MM.1S (cell line): ENCODE measurements at regions not wholly inside any gene's neighbourhood (a gene's known extent, or its start where the extent isn't known, plus 50 kb on each side); places are given as distances from the start of the nearest gene placed in this dataset.

ENCODE experiments used
- DNase-seq: peaks from one replicate; pipeline ENCODE4 v3.0.0-alpha.2; 2015
- H2AFZ ChIP-seq: fragments of 300-600 bp; sonication (generic); 2 replicates; pipeline ENCODE4 v1.6.0; 2016; ENCODE audit warnings: antibody characterized with exemption, low read length
- H3F3A ChIP-seq: fragments of 300-600 bp; sonication (generic); 2 replicates; pipeline ENCODE4 v1.6.1; 2016; ENCODE audit warnings: mild to moderate bottlenecking, antibody characterized with exemption, low read length, moderate library complexity, mixed read lengths; ENCODE audit not compliant: insufficient read depth
- H3K27ac ChIP-seq: fragments of 300-600 bp; sonication (generic); 2 replicates; pipeline ENCODE4 v1.5.1; 2016; ENCODE audit warnings: mild to moderate bottlenecking, low read length
- H3K27me3 ChIP-seq: fragments of 300-600 bp; sonication (generic); replicated peaks from 2 replicates; pipeline ENCODE4 v1.6.0; 2016; ENCODE audit warnings: low read length; ENCODE audit not compliant: insufficient read depth
- H3K36me3 ChIP-seq: fragments of 300-600 bp; sonication (generic); replicated peaks from 2 replicates; pipeline ENCODE4 v1.6.1; 2016; ENCODE audit warnings: mild to moderate bottlenecking, low read length, mixed read lengths; ENCODE audit not compliant: insufficient read depth
- H3K4me1 ChIP-seq: fragments of 300-600 bp; sonication (generic); 2 replicates; pipeline ENCODE4 v1.6.1; 2016; ENCODE audit warnings: low read length, mixed read lengths
- H3K4me2 ChIP-seq: fragments of 300-600 bp; sonication (generic); 2 replicates; pipeline ENCODE4 v1.6.0; 2016; ENCODE audit warnings: low read depth, low read length
- H3K4me3 ChIP-seq: fragments of 300-600 bp; sonication (generic); 2 replicates; pipeline ENCODE4 v1.5.1; 2016; ENCODE audit warnings: low read length, mixed read lengths
- H3K79me2 ChIP-seq: fragments of 300-600 bp; sonication (generic); 2 replicates; pipeline ENCODE4 v1.6.1; 2016; ENCODE audit warnings: mixed run types, low read length, mixed read lengths
- H3K9ac ChIP-seq: fragments of 300-600 bp; sonication (generic); 2 replicates; pipeline ENCODE4 v1.6.1; 2016; ENCODE audit warnings: low read length, mixed read lengths
- H3K9me2 ChIP-seq: fragments of 300-600 bp; sonication (generic); replicated peaks from 2 replicates; pipeline ENCODE4 v1.6.1; 2016; ENCODE audit warnings: mild to moderate bottlenecking, low read length, mixed read lengths; ENCODE audit not compliant: insufficient read depth
- H3K9me3 ChIP-seq: fragments of 300-600 bp; sonication (generic); replicated peaks from 2 replicates; pipeline ENCODE4 v1.6.1; 2016; ENCODE audit warnings: mild to moderate bottlenecking, low read length, mixed read lengths; ENCODE audit not compliant: insufficient read depth
- H4K20me1 ChIP-seq: fragments of 300-600 bp; sonication (generic); 2 replicates; pipeline ENCODE4 v1.6.1; 2016; ENCODE audit warnings: mild to moderate bottlenecking, low read length, moderate library complexity, mixed read lengths; ENCODE audit not compliant: insufficient read depth
- CTCF ChIP-seq: fragments of 300-600 bp; sonication (generic); IDR thresholded peaks from 2 replicates; pipeline ENCODE4 v1.5.1; 2016; ENCODE audit warnings: antibody characterized with exemption, low read length, mixed read lengths
- EZH2 ChIP-seq: fragments of 300-600 bp; sonication (generic); optimal IDR thresholded peaks from 2 replicates; pipeline ENCODE3; 2017; ENCODE audit warnings: low read depth, mild to moderate bottlenecking, antibody characterized with exemption, low read length, mixed read lengths
- EZH2phosphoT487 ChIP-seq: fragments of 300-600 bp; sonication (generic); IDR thresholded peaks from 2 replicates; pipeline ENCODE4 v1.6.1; 2018; ENCODE audit warnings: antibody characterized with exemption, low read length

- H4K20me1 ChIP-seq = no peaks in the 10 kb centered on the region
- no peak overlapping the region for H3K4me2 ChIP-seq
- H3K36me3 ChIP-seq = no peaks in the 10 kb centered on the region
- no peak for DNase-seq
- H3F3A ChIP-seq = no peaks in the 10 kb centered on the region
- H3K79me2 ChIP-seq = no peaks in the 10 kb centered on the region
- H3K27me3 ChIP-seq = no peaks in the 10 kb centered on the region
- H3K27ac ChIP-seq = no peak overlapping the region
- no peaks in the 10 kb centered on the region for H3K4me1 ChIP-seq
- no peaks in the 10 kb centered on the region for H3K9me2 ChIP-seq
- no peak overlapping the region for H3K4me3 ChIP-seq
- H3K9ac ChIP-seq = no peak overlapping the region
- no peak overlapping the region for H2AFZ ChIP-seq
- H3K9me3 ChIP-seq = no peaks in the 10 kb centered on the region
- TF ChIP-seq CTCF (no peak), EZH2phosphoT487 (no peak), EZH2 (no peak)
Measured at GRCh38 chr14:82502043-82502442, 968.4 kb upstream of the SEL1L start.

- Histone ChIP-seq H3K9me3 (no peaks in the 10 kb centered on the region), H3K9me2 (no peaks in the 10 kb centered on the region), H4K20me1 (no peaks in the 10 kb centered on the region), H3F3A (no peaks in the 10 kb centered on the region), H3K4me2 (no peak overlapping the region), H3K27me3 (no peaks in the 10 kb centered on the region), H3K4me3 (no peak overlapping the region), H3K79me2 (no peaks in the 10 kb centered on the region), H3K4me1 (no peaks in the 10 kb centered on the region), H2AFZ (no peak overlapping the region), H3K27ac (no peak overlapping the region), H3K9ac (no peak overlapping the region), H3K36me3 (no peaks in the 10 kb centered on the region)
- DNase-seq = no peak
- no peak for TF ChIP-seq EZH2
- TF ChIP-seq EZH2phosphoT487 = no peak
- no peak for TF ChIP-seq CTCF
Measured at GRCh38 chr14:82504894-82505293, 971.2 kb upstream of the SEL1L start.

GRCh38 chr14:82510007-82510406 is 976.4 kb upstream of the SEL1L start:
- no peaks in the 10 kb centered on the region for H3K27me3 ChIP-seq
- no peak overlapping the region for H2AFZ ChIP-seq
- H3K27ac ChIP-seq = no peak overlapping the region
- no peaks in the 10 kb centered on the region for H3K36me3 ChIP-seq
- no peaks in the 10 kb centered on the region for H3K9me3 ChIP-seq
- DNase-seq = no peak
- no peaks in the 10 kb centered on the region for H3K9me2 ChIP-seq
- no peaks in the 10 kb centered on the region for H3F3A ChIP-seq
- TF ChIP-seq EZH2 (no peak), CTCF (no peak), EZH2phosphoT487 (no peak)
- no peak overlapping the region for H3K4me3 ChIP-seq
- H4K20me1 ChIP-seq = no peaks in the 10 kb centered on the region
- no peaks in the 10 kb centered on the region for H3K4me1 ChIP-seq
- no peak overlapping the region for H3K9ac ChIP-seq
- no peaks in the 10 kb centered on the region for H3K79me2 ChIP-seq
- H3K4me2 ChIP-seq = no peak overlapping the region

GRCh38 chr14:82511399-82511798 is 977.7 kb upstream of the SEL1L start:
- Histone ChIP-seq H3K79me2 (no peaks in the 10 kb centered on the region), H3K27ac (no peak overlapping the region), H4K20me1 (no peaks in the 10 kb centered on the region), H3K9me2 (no peaks in the 10 kb centered on the region), H3K36me3 (no peaks in the 10 kb centered on the region), H3K4me3 (no peak overlapping the region), H3K4me2 (no peak overlapping the region), H2AFZ (no peak overlapping the region), H3K27me3 (no peaks in the 10 kb centered on the region), H3F3A (no peaks in the 10 kb centered on the region), H3K9me3 (no peaks in the 10 kb centered on the region), H3K9ac (no peak overlapping the region), H3K4me1 (no peaks in the 10 kb centered on the region)
- TF ChIP-seq EZH2phosphoT487 = no peak
- TF ChIP-seq EZH2 = no peak
- TF ChIP-seq CTCF = no peak
- peak; percentile 72 for DNase-seq
